ENCODE measurements at regions not wholly inside any gene's neighbourhood (a gene's known extent, or its start where the extent isn't known, plus 50 kb on each side); places are given as distances from the start of the nearest gene placed in this dataset.

- TF ChIP-seq RAD21 (IDR thresholded peaks at IDR 0.05; ENCODE audit: low read length) (no peak), SMC3 (IDR thresholded peaks at IDR 0.05; ENCODE audit: low read depth, low read length) (no peak), FOXJ3 (CRISPR knock-in tag; IDR thresholded peaks at IDR 0.05) (no peak)
- TF ChIP-seq, protein P1, sequence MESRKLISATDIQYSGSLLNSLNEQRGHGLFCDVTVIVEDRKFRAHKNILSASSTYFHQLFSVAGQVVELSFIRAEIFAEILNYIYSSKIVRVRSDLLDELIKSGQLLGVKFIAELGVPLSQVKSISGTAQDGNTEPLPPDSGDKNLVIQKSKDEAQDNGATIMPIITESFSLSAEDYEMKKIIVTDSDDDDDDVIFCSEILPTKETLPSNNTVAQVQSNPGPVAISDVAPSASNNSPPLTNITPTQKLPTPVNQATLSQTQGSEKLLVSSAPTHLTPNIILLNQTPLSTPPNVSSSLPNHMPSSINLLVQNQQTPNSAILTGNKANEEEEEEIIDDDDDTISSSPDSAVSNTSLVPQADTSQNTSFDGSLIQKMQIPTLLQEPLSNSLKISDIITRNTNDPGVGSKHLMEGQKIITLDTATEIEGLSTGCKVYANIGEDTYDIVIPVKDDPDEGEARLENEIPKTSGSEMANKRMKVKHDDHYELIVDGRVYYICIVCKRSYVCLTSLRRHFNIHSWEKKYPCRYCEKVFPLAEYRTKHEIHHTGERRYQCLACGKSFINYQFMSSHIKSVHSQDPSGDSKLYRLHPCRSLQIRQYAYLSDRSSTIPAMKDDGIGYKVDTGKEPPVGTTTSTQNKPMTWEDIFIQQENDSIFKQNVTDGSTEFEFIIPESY (IDR thresholded peaks at IDR 0.05; ENCODE audit: borderline replicate concordance, low read depth) = no peak
Observed at GRCh38 chr5:124544366-124545055, 201.9 kb downstream of the ZNF608 start (continued).

- Histone ChIP-seq H2AFZ (ENCODE audit: low read depth) (no peak overlapping the region), H3F3A (replicated peaks; ENCODE audit: insufficient read depth) (no peaks in the 10 kb centered on the region), H3K4me3 (ENCODE audit: low read depth in 2 of 2, low read length in 1 of 2) (no peak overlapping the region), H3K4me1 (ENCODE audit: control insufficient read depth in 1 of 2, insufficient read depth in 2 of 2, low read depth in 1 of 2, low read length in 1 of 2) (no peaks in the 10 kb centered on the region), H3K9me3 (no peaks in the 10 kb centered on the region), H3K9me2 (no peaks in the 10 kb centered on the region), H3K27ac (ENCODE audit: low read depth in 2 of 2, low read length in 1 of 2) (no peak overlapping the region), H3K4me2 (no peak overlapping the region), H3K9ac (no peak overlapping the region), H3K36me3 (replicated peaks in 1 of 2; ENCODE audit: control insufficient read depth in 1 of 2, insufficient read depth in 2 of 2, low read length in 1 of 2) (no peaks in the 10 kb centered on the region), H3K79me2 (ENCODE audit: insufficient read depth) (no peaks in the 10 kb centered on the region), H4K20me1 (ENCODE audit: insufficient read depth) (no peaks in the 10 kb centered on the region), H3K27me3 (ENCODE audit: insufficient read depth) (no peaks in the 10 kb centered on the region)
- WGBS (ENCODE audit: low lambda C conversion rate) = 33% methylated on average over 1 of the region's 1 CpG
- TF ChIP-seq EP300 (IDR thresholded peaks at IDR 0.05; ENCODE audit: borderline replicate concordance in 1 of 2, low read depth in 1 of 2, low read length in 1 of 2) (no peak), USF1 (IDR thresholded peaks at IDR 0.05; ENCODE audit: borderline replicate concordance, low read depth) (no peak), YY1 (IDR thresholded peaks at IDR 0.05; ENCODE audit: low read depth) (no peak), TAF1 (IDR thresholded peaks at IDR 0.05; ENCODE audit: borderline replicate concordance, low read depth, low read length) (no peak)
- POLR2A ChIA-PET = no interaction called here
- DNase-seq = no peak
- CTCF ChIA-PET = no interaction called here
Observed at GRCh38 chr5:124538931-124539330, 207.5 kb downstream of the ZNF608 start.

GRCh38 chr5:124538191-124538590, 208.2 kb downstream of the ZNF608 start:
- no peak overlapping the region for H3K27ac ChIP-seq (ENCODE audit: low read depth in 2 of 2, low read length in 1 of 2)
- H3K9me3 ChIP-seq = no peaks in the 10 kb centered on the region
- H3K4me3 ChIP-seq (ENCODE audit: low read depth in 2 of 2, low read length in 1 of 2) = no peak overlapping the region
- H4K20me1 ChIP-seq (ENCODE audit: insufficient read depth) = no peaks in the 10 kb centered on the region
- TF ChIP-seq, protein P2, sequence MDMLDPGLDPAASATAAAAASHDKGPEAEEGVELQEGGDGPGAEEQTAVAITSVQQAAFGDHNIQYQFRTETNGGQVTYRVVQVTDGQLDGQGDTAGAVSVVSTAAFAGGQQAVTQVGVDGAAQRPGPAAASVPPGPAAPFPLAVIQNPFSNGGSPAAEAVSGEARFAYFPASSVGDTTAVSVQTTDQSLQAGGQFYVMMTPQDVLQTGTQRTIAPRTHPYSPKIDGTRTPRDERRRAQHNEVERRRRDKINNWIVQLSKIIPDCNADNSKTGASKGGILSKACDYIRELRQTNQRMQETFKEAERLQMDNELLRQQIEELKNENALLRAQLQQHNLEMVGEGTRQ (IDR thresholded peaks at IDR 0.05; ENCODE audit: borderline replicate concordance, low read depth, low read length) = no peak
- no peak for TF ChIP-seq TCF12 (IDR thresholded peaks at IDR 0.05)
- TF ChIP-seq, protein P1 (IDR thresholded peaks at IDR 0.05; ENCODE audit: borderline replicate concordance, low read depth) = no peak
- TF ChIP-seq POLR2AphosphoS5 (IDR thresholded peaks at IDR 0.05; ENCODE audit: low read depth, low read length) = no peak
- no peak for TF ChIP-seq TEAD4 (IDR thresholded peaks at IDR 0.05; ENCODE audit: borderline replicate concordance, insufficient read depth)
- no peak for TF ChIP-seq MEF2A (IDR thresholded peaks at IDR 0.05; ENCODE audit: borderline replicate concordance, low read depth)
- no peak for TF ChIP-seq RXRA (IDR thresholded peaks at IDR 0.05; ENCODE audit: borderline replicate concordance, low read depth)
- no peak for TF ChIP-seq SMC3 (IDR thresholded peaks at IDR 0.05; ENCODE audit: low read depth, low read length)
- no peak for TF ChIP-seq TAF1 (IDR thresholded peaks at IDR 0.05; ENCODE audit: borderline replicate concordance, low read depth, low read length)
- TF ChIP-seq RFX5 (IDR thresholded peaks at IDR 0.05; ENCODE audit: low read length) = no peak
- TF ChIP-seq, protein P3, sequence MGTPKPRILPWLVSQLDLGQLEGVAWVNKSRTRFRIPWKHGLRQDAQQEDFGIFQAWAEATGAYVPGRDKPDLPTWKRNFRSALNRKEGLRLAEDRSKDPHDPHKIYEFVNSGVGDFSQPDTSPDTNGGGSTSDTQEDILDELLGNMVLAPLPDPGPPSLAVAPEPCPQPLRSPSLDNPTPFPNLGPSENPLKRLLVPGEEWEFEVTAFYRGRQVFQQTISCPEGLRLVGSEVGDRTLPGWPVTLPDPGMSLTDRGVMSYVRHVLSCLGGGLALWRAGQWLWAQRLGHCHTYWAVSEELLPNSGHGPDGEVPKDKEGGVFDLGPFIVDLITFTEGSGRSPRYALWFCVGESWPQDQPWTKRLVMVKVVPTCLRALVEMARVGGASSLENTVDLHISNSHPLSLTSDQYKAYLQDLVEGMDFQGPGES (IDR thresholded peaks at IDR 0.05; ENCODE audit: low read depth, low read length) = no peak
- no peak for TF ChIP-seq YY1 (IDR thresholded peaks at IDR 0.05; ENCODE audit: low read depth)
- no peak for TF ChIP-seq CHD2 (IDR thresholded peaks at IDR 0.05; ENCODE audit: low read length, partially characterized antibody)
- H3K9me2 ChIP-seq = no peaks in the 10 kb centered on the region
- no peak overlapping the region for H3K9ac ChIP-seq
- CTCF ChIA-PET = no interaction called here
- no peaks in the 10 kb centered on the region for H3K79me2 ChIP-seq (ENCODE audit: insufficient read depth)
- no peak overlapping the region for H2AFZ ChIP-seq (ENCODE audit: low read depth)
- no peaks in the 10 kb centered on the region for H3K27me3 ChIP-seq (ENCODE audit: insufficient read depth)
- 49% methylated on average over 3 of the region's 3 CpGs for WGBS (ENCODE audit: low lambda C conversion rate)
- no peaks in the 10 kb centered on the region for H3K4me1 ChIP-seq (ENCODE audit: control insufficient read depth in 1 of 2, insufficient read depth in 2 of 2, low read depth in 1 of 2, low read length in 1 of 2)
- H3F3A ChIP-seq (replicated peaks; ENCODE audit: insufficient read depth) = no peaks in the 10 kb centered on the region
- POLR2A ChIA-PET = no interaction called here
- no peak for DNase-seq
- H3K36me3 ChIP-seq (replicated peaks in 1 of 2; ENCODE audit: control insufficient read depth in 1 of 2, insufficient read depth in 2 of 2, low read length in 1 of 2) = no peaks in the 10 kb centered on the region
- H3K4me2 ChIP-seq = no peak overlapping the region

Measured in SK-N-SH (cell line).